Mesenchymal stem cell (in vitro differentiated cells and primary cell): ENCODE measurements at regions not wholly inside any gene's neighbourhood (a gene's known extent, or its start where the extent isn't known, plus 50 kb on each side); places are given as distances from the start of the nearest gene placed in this dataset.

Experiments
- DNase-seq: peaks from one replicate; pipeline ENCODE4 v3.0.0-alpha.2; 2013
- H2AFZ ChIP-seq: one replicate; pipeline ENCODE4 v1.6.1; 2013; ENCODE audit warnings: low read depth, mild to moderate bottlenecking, control low read depth, inconsistent platforms, low read length, moderate library complexity
- H2AK5ac ChIP-seq: 2 replicates; pipeline ENCODE4 v1.6.1; 2013; ENCODE audit warnings: low read length, moderate library complexity, mild to moderate bottlenecking, inconsistent platforms; ENCODE audit not compliant: severe bottlenecking
- H2BK120ac ChIP-seq: one replicate; pipeline ENCODE4 v1.6.1; 2013; ENCODE audit warnings: low read depth, mild to moderate bottlenecking, inconsistent platforms, low read length, moderate library complexity
- H2BK12ac ChIP-seq, 2 experiments: one replicate each; pipeline ENCODE4 v1.6.1; 2013; ENCODE audit warnings: inconsistent platforms in 2 of 2, low read length in 2 of 2, mild to moderate bottlenecking in 2 of 2, moderate library complexity in 2 of 2, control low read depth in 1 of 2
- H2BK15ac ChIP-seq: one replicate; pipeline ENCODE4 v1.6.1; 2013; ENCODE audit warnings: mild to moderate bottlenecking, low read depth, inconsistent platforms; ENCODE audit not compliant: poor library complexity, severe bottlenecking
- H2BK5ac ChIP-seq: 2 replicates; pipeline ENCODE4 v1.6.1; 2013; ENCODE audit warnings: low read depth, mild to moderate bottlenecking, low read length, control low read depth, inconsistent platforms; ENCODE audit not compliant: poor library complexity, severe bottlenecking
- H3K14ac ChIP-seq, 2 experiments: one replicate each; pipeline ENCODE4 v1.6.1; 2013; ENCODE audit warnings: inconsistent platforms in 2 of 2, low read length in 2 of 2, control low read depth in 1 of 2, mild to moderate bottlenecking in 1 of 2, moderate library complexity in 1 of 2
- H3K18ac ChIP-seq, 2 experiments: one replicate each; pipeline ENCODE4 v1.6.1; 2013; ENCODE audit warnings: inconsistent platforms in 2 of 2, low read length in 2 of 2, control low read depth in 1 of 2, low read depth in 1 of 2, mild to moderate bottlenecking in 1 of 2
- H3K23ac ChIP-seq, 2 experiments: one replicate each; pipeline ENCODE4 v1.6.1; 2013; ENCODE audit warnings: inconsistent platforms in 2 of 2, low read length in 2 of 2, mild to moderate bottlenecking in 2 of 2, moderate library complexity in 2 of 2, control low read depth in 1 of 2
- H3K27ac ChIP-seq: 2 replicates; pipeline ENCODE4 v1.5.1; 2013; ENCODE audit warnings: mild to moderate bottlenecking, moderate library complexity, low read length, control low read depth, inconsistent platforms; ENCODE audit not compliant: poor library complexity, severe bottlenecking
- H3K27me3 ChIP-seq, 2 experiments: 2 replicates each; pipeline versions ENCODE4 v1.6.1 to v1.7.0; 2013; ENCODE audit warnings: low read length in 2 of 2, mild to moderate bottlenecking in 2 of 2, moderate library complexity in 2 of 2, control low read depth in 1 of 2, inconsistent platforms in 1 of 2; ENCODE audit not compliant: control insufficient read depth in 1 of 2, insufficient read depth in 1 of 2
- H3K36me3 ChIP-seq, 2 experiments: 2 replicates each; pipeline versions ENCODE4 v1.6.1 to v1.7.0; 2013; ENCODE audit warnings: low read length in 2 of 2, control low read depth in 1 of 2, inconsistent platforms in 1 of 2, low read depth in 1 of 2, mild to moderate bottlenecking in 1 of 2; ENCODE audit not compliant: insufficient read depth in 2 of 2, control insufficient read depth in 1 of 2
- H3K4ac ChIP-seq, 2 experiments: one replicate each; pipeline ENCODE4 v1.6.1; 2013; ENCODE audit warnings: inconsistent platforms in 2 of 2, low read length in 2 of 2, mild to moderate bottlenecking in 2 of 2, moderate library complexity in 2 of 2, control low read depth in 1 of 2, low read depth in 1 of 2
- H3K4me1 ChIP-seq: 2 replicates; pipeline ENCODE4 v1.6.1; 2013; ENCODE audit warnings: low read depth, low read length, control low read depth; ENCODE audit not compliant: control insufficient read depth, insufficient read depth
- H3K4me2 ChIP-seq: 2 replicates; pipeline ENCODE4 v1.6.1; 2013; ENCODE audit warnings: low read length, mild to moderate bottlenecking, inconsistent platforms; ENCODE audit not compliant: poor library complexity, severe bottlenecking
- H3K4me3 ChIP-seq, 2 experiments: 2 replicates each; pipeline versions ENCODE4 v1.5.1 to v1.7.0; 2013; ENCODE audit warnings: low read length in 2 of 2, mild to moderate bottlenecking in 2 of 2, control low read depth in 1 of 2, low read depth in 1 of 2; ENCODE audit not compliant: insufficient read depth in 1 of 2
- H3K79me1 ChIP-seq: replicated peaks from 2 replicates; pipeline ENCODE4 v1.6.1; 2013; ENCODE audit warnings: mild to moderate bottlenecking, control low read depth, low read length, inconsistent platforms; ENCODE audit not compliant: poor library complexity, severe bottlenecking
- H3K9ac ChIP-seq: 2 replicates; pipeline ENCODE4 v1.7.0; 2013; ENCODE audit warnings: mild to moderate bottlenecking, low read length, moderate library complexity
- H3K9me3 ChIP-seq: 2 replicates; pipeline ENCODE4 v1.7.0; 2013; ENCODE audit warnings: mild to moderate bottlenecking, low read length; ENCODE audit not compliant: control insufficient read depth
- H4K8ac ChIP-seq: one replicate; pipeline ENCODE4 v1.6.1; 2013; ENCODE audit warnings: inconsistent platforms, mild to moderate bottlenecking, low read length, moderate library complexity
- H4K91ac ChIP-seq: one replicate; pipeline ENCODE4 v1.6.1; 2013; ENCODE audit warnings: mild to moderate bottlenecking, low read length, inconsistent platforms
- WGBS: methylation state at CpG from one replicate; pipeline ENCODE4 v1.1.7; 2013; ENCODE audit warnings: mixed read lengths; 5-methylcytosine and 5-hydroxymethylcytosine counted together

DNA sequence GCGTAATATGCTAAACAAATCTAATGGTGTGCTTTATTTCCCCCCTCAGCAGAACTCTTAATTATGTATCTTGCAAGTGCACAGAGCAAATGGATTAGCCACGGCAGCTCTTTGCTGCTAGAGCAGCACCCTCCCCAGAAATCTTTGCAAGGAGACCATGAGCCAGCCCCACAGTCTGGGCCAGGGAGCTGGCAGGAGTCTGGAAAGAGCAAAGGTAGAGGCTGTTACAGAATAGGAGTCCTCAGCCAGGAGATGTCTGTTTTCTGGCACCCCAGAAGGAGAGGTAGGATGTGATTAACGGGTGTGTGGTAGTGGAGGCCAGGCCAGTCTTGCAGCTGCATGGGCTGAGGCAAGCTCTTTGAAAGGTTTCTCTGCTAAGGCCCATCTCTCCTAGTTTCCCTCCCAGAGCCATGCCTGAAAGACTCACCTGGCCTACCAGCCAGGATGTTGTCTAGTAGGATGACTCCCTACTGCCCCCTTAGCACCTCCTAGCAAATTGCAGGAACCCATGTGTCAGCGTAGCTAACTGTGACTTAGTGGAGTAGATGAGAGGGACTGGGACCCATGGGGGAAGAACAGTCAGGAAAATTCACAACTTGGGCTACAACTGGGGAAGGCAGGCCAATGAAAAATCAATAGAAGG, 557.2 kb downstream of the BUD13 start:
- Histone ChIP-seq H3K23ac (no peak overlapping the region), H2BK15ac (no peak overlapping the region)
- WGBS = 82% methylated on average over 4 of the region's 4 CpGs

DNA sequence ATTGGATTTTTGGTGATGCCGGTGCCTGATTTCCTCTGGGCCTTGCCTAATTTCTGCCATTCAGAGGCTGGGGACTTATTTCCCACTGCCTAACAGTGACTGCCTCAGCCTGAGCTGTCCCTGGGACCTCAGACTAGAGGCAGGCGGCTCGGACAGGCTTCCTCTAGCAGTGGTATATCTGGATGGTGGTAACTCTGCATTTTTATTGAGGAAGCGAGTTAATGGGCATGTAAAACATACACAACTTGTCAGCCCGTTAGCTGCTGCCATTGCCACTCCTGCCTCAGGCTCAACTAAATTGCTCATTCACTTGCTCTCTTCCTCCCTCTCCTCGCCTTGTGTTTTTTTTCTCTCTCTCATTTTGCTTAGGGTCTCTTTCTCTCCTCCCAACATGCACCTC, 561.6 kb downstream of the BUD13 start:
- Histone ChIP-seq H2BK12ac (no peak overlapping the region), H3K79me1 (no peaks in the 10 kb centered on the region), H3K4me3 (no peak overlapping the region), H3K23ac (no peak overlapping the region), H4K8ac (no peak overlapping the region), H3K9me3 (no peaks in the 10 kb centered on the region), H3K36me3 (no peaks in the 10 kb centered on the region), H2BK5ac (no peak overlapping the region), H2AK5ac (no peak overlapping the region), H2BK120ac (no peak overlapping the region), H3K27me3 (peaks cover 14 to 43% of the 10 kb centered on the region in 2 experiments), H3K4me1 (no peaks in the 10 kb centered on the region), H4K91ac (no peak overlapping the region), H3K4ac (no peak overlapping the region), H3K14ac (no peak overlapping the region), H3K18ac (no peak overlapping the region), H3K9ac (no peak overlapping the region), H2AFZ (no peak overlapping the region), H3K27ac (no peak overlapping the region), H3K4me2 (no peak overlapping the region), H2BK15ac (no peak overlapping the region)
- no peak for DNase-seq
- 33% methylated on average over 4 of the region's 6 CpGs for WGBS

More for the DNA sequence above, 557.2 kb downstream of the BUD13 start:
- Histone ChIP-seq H3K36me3 (no peaks in the 10 kb centered on the region), H2BK5ac (no peak overlapping the region), H3K4me2 (no peak overlapping the region), H3K4ac (no peak overlapping the region), H3K27me3 (peaks cover 6 to 54% of the 10 kb centered on the region in 2 experiments), H2AK5ac (no peak overlapping the region), H2BK120ac (no peak overlapping the region), H3K4me1 (no peaks in the 10 kb centered on the region), H3K18ac (no peak overlapping the region), H3K9me3 (no peaks in the 10 kb centered on the region), H3K27ac (no peak overlapping the region), H2AFZ (no peak overlapping the region), H3K4me3 (no peak overlapping the region), H3K79me1 (no peaks in the 10 kb centered on the region), H4K91ac (no peak overlapping the region), H3K9ac (no peak overlapping the region), H3K14ac (no peak overlapping the region), H4K8ac (no peak overlapping the region), H2BK12ac (no peak overlapping the region)
- no peak for DNase-seq

DNA sequence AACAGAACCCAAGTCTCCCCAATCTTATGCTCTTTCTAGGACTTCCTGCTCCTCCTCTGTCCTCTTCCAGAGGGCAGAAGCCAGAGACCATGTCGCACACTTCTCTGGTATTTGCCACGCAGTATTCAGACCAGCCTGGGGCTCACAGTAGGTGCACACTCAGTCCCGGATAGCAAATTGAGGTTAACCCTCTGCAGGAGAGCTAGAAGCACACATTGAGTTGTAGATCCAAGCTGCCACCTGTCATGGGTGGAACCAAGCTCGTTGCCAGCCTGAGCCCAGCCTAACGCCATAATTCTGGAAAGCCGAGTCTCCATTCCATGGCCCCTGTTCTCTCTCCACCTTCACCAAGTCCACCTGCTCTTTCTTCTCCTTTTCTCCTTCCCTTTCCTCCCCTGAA, 562.1 kb downstream of the BUD13 start:
- Histone ChIP-seq H4K91ac (no peak overlapping the region), H2AK5ac (no peak overlapping the region), H3K36me3 (no peaks in the 10 kb centered on the region), H3K4me1 (no peaks in the 10 kb centered on the region), H2BK5ac (no peak overlapping the region), H3K4ac (no peak overlapping the region), H3K18ac (no peak overlapping the region), H3K14ac (no peak overlapping the region), H3K27me3 (peaks cover 15 to 44% of the 10 kb centered on the region in 2 experiments), H3K27ac (no peak overlapping the region), H3K9me3 (no peaks in the 10 kb centered on the region), H3K79me1 (no peaks in the 10 kb centered on the region), H2BK120ac (no peak overlapping the region), H2BK15ac (no peak overlapping the region), H3K4me3 (no peak overlapping the region), H3K23ac (no peak overlapping the region), H3K4me2 (no peak overlapping the region), H2BK12ac (no peak overlapping the region), H2AFZ (no peak overlapping the region), H3K9ac (no peak overlapping the region), H4K8ac (no peak overlapping the region)
- DNase-seq = no peak
- 86% methylated on average over 6 of the region's 6 CpGs for WGBS

DNA sequence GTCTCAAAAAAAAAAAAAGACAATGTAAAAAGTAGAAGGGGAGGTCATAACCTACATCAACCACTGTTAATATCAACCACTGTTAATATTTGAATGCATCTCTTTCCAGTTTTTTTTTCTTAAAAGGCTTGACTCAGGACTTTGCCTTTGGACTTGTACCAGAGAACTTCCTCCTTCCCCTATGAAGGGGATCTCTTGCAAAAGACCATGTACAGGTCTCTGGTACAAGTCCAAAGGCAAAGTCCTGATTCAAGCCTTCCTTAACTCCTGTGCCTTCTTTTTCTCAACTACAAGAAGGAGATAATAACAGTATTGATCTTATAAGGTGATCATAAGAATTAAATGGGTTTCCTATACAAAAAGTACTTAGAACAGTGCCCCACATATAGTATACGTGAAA, 563.5 kb downstream of the BUD13 start:
- H3K36me3 ChIP-seq = no peaks in the 10 kb centered on the region

More for the DNA sequence above, 563.5 kb downstream of the BUD13 start:
- no peak for DNase-seq
- Histone ChIP-seq H3K4me1 (no peaks in the 10 kb centered on the region), H3K79me1 (no peaks in the 10 kb centered on the region), H3K9ac (no peak overlapping the region), H2AFZ (no peak overlapping the region), H2BK15ac (no peak overlapping the region), H3K18ac (no peak overlapping the region), H2BK120ac (no peak overlapping the region), H3K23ac (no peak overlapping the region), H3K4me3 (no peak overlapping the region), H2BK5ac (no peak overlapping the region), H3K27ac (no peak overlapping the region), H3K4ac (no peak overlapping the region), H4K91ac (no peak overlapping the region), H3K9me3 (no peaks in the 10 kb centered on the region), H3K27me3 (peaks cover 15 to 36% of the 10 kb centered on the region in 2 experiments), H4K8ac (no peak overlapping the region), H3K14ac (no peak overlapping the region), H2BK12ac (no peak overlapping the region), H3K4me2 (no peak overlapping the region), H2AK5ac (no peak overlapping the region)
- WGBS = no CpG with 5 or more reads among the region's 1 CpG
